ENCODE measurements at regions not wholly inside any gene's neighbourhood (a gene's known extent, or its start where the extent isn't known, plus 50 kb on each side); places are given as distances from the start of the nearest gene placed in this dataset.

DNA sequence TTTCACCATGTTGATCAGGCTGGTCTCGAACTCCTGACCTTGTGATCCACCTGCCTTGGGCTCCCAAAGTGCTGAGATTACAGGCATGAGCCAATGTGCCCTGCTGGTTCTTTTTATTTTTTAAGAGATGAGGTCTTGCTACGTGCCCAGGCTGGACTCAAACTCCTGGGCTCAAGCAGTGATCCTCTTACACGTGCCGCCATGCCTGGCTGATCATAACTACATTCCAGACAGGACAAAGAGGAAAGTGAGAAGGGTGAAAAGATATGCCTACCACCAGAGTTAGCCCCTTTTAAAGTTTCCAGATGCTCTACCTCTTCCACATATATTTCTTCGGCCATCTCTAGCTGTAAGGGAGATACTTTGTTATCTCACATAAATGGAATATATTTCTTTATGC, 79.7 kb upstream of the SOX13 start:
- TF ChIP-seq POLR2A (IDR thresholded peaks at IDR 0.05; ENCODE audit: low read depth, low read length) (no peak), TAF1 (IDR thresholded peaks at IDR 0.05; ENCODE audit: low read depth, low read length) (no peak), POLR2AphosphoS5 (IDR thresholded peaks at IDR 0.05; ENCODE audit: low read depth, low read length) (no peak), SPI1 (IDR thresholded peaks at IDR 0.05; ENCODE audit: low read depth, low read length) (no peak), PAX5 (IDR thresholded peaks at IDR 0.05; ENCODE audit: insufficient read depth, low read length, severe bottlenecking) (no peak), POU2F2 (IDR thresholded peaks at IDR 0.05; ENCODE audit: low read depth, low read length) (no peak)
